Stimulated activated CD4-positive, alpha-beta T cell treated with anti-CD3 and anti-CD28 coated beads, TNF-alpha, amount 100 ng/mL, for 4 hours (primary cell): ENCODE measurements at regions not wholly inside any gene's neighbourhood (a gene's known extent, or its start where the extent isn't known, plus 50 kb on each side); places are given as distances from the start of the nearest gene placed in this dataset.
"Not testable (repeated sequence)": the region's sequence is repeated elsewhere in the genome, so short reads cannot be mapped to it uniquely, and the experiment has no call there.

Source experiments
- DNase-seq, 3 experiments: peaks; one replicate each; pipeline ENCODE4 v3.0.0-alpha.2; 2020; ENCODE audit warnings: low read depth in 3 of 3

- no peak for DNase-seq
Measured at GRCh38 chr6:120511712-120512111, 822.6 kb downstream of the TBC1D32 start.

DNA sequence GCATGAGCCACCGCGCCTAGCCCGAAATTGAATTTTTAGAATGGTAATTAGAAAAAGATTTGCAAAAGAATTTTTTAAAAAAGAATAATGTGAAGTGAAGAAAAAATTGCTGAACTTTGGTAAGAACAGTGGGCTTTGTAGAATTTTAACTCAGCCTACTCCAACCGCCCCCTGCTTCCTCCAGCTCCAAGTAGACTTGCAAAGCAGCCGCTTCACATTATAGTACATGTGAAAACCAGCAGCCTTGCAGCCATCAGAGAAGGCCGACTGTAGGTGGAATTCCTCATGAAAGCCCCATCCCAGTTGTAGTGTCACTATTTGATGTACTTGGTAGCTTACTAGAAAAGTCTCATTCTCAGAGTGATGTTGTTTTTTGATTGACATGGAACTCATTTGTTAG is 835.6 kb downstream of the TBC1D32 start:
- no peak for DNase-seq

- DNase-seq = no peak
Measured at GRCh38 chr6:120496661-120497060, 837.6 kb downstream of the TBC1D32 start.

GRCh38 chr6:120493505-120493904 is 840.8 kb downstream of the TBC1D32 start:
- no peak for DNase-seq

GRCh38 chr6:120489941-120490340 is 844.3 kb downstream of the TBC1D32 start:
- DNase-seq = no peak

GRCh38 chr6:120484146-120484545 is 850.1 kb downstream of the TBC1D32 start:
- DNase-seq = no peak

DNA sequence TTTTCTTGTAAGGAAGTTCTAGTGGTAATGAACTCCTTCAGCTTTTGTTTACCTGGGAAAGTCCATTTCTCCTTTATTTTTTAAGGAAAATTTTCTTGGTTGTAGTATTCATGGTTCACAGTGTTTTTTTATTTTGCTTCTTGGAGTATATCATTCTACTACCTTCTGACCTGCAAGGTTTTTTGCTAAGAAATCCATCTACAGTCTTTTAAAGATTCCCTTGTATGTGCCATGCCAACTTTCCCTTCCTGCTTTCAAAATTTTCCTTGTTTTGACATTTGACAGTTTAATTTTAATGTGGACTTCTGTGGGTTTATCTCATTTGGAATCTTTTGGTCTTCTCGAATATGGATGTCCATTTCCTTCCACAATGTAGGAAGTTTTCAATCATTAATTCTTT is 855.6 kb downstream of the TBC1D32 start:
- DNase-seq = no peak

DNA sequence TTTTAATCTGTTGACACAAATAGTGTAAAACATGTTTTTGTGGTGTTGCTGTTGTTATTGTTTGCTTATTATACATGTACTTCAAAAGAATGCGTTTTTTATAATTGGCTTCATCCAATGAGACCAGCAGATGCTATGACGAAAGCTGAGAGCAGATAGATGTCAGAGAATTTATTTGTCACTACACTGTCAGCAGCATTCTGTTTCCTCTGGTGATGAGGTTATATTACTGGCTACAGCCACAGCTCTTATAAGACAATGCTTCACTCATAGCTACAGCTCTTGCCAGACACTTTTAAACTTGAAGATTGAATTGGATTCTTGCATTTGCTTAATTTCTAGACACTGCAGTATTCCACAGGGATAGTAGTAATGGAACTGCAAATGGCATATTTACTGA is 860.5 kb downstream of the TBC1D32 start:
- no peak for DNase-seq

- DNase-seq = no peak
Measured at GRCh38 chr6:120468486-120468885, 865.8 kb downstream of the TBC1D32 start.

DNA sequence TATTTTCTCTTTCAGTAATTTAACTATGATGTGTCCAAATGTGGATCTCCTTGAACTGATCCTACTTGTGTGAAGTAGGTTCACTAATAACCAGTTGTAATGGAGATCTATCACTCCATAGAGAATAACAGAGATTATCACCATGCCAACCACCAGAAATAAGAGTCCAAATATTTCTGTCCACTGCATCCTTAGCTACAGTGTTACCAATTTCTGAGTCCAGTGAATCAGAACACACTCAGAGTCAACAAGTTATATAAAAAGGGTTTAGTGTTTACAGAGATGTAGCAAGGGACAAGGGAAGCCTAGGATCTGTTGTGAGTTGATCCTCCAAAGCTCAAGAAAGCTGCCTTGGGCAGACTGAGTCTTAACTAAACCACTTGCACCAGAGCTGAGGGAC is 882.8 kb downstream of the TBC1D32 start:
- no peak for DNase-seq

- no peak for DNase-seq
Measured at GRCh38 chr6:120447605-120448004, 886.7 kb downstream of the TBC1D32 start.

GRCh38 chr6:120432840-120433239 is 901.4 kb downstream of the TBC1D32 start:
- DNase-seq = not testable (repeated sequence)

GRCh38 chr6:120431841-120432240 is 902.4 kb downstream of the TBC1D32 start:
- no peak for DNase-seq

- DNase-seq = no peak
Measured at GRCh38 chr6:120411394-120411793, 922.9 kb downstream of the TBC1D32 start.

DNA sequence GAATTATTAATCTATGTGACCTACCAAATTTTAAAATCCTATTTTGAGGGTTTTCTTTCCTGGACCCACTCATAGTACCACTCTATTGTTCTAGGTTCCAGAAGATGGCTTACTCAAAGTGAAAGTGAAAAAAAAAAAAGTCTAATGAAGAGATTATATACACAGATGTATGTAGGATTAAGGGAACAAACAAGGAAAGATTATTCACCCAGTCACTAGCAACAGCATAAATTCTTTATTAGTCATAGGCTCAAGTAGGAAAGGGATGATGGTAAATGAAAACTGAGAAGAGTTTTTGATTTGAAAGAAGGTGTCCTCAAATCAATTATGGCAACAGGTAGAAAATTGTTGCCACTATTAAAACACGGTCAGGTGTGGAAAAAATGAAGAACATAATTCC is 923.7 kb downstream of the TBC1D32 start:
- no peak for DNase-seq

DNA sequence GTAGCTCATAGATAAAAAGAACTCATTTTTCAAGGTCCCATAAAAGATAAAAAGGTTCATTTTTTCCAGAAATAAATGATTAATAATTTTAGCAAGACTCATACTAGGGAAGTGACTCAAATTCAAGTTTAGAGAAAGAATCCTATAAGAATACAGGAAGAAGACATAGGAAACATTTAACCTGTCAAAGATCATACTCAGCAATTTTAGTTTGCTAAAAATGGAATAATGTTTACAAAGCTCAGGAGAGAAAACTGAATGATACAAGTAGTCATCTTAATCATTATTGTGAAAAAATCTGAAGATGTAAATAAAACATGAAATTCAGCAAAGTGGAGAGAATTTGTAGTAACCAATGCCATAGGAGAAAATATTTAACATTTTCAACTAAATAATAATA is 926.6 kb downstream of the TBC1D32 start:
- DNase-seq = no peak

GRCh38 chr6:120405947-120406346 is 928.3 kb downstream of the TBC1D32 start:
- no peak for DNase-seq

GRCh38 chr6:120395784-120396183 is 938.5 kb downstream of the TBC1D32 start:
- no peak for DNase-seq

DNA sequence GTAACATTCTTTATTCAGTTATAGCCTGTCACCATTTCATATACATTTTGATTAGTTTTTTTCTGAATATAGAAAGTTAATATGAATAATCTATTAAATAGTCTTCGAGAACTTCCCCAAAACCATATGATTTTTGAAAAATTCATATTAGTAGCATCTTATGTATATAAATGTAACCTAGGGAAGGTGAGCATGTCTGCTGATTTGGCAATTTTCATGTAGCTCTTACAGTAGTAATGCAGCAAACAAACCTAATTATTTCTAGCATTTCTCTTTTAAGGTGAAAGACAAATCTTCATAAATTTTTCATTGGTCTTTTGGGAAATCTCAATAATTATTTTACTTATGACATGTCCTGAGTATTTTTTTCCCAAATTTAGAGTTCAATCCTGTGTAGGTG is 939.0 kb downstream of the TBC1D32 start:
- no peak for DNase-seq

- DNase-seq = no peak
Measured at GRCh38 chr6:120392941-120393340, 941.3 kb downstream of the TBC1D32 start.

GRCh38 chr6:120384671-120385070 is 949.6 kb downstream of the TBC1D32 start:
- no peak for DNase-seq

DNA sequence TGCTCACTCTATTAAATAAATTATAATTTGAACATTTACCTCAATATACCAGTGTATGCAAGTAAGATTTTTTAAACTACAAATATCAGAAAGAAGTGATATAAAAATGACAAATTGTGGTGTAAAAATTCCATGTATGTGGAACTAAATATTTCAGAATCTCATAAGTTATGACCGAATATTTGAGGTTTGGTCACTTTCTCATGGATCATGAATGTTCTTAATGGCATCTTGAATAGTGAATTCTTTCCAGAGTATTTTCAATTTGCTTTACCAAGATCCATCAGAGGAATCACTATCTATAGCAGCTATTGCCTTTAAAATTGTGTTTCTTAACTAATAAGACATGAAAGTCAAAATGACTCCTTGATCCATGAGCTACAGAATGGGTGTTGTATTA is 950.6 kb downstream of the TBC1D32 start:
- DNase-seq = no peak

GRCh38 chr6:120378582-120379220 is 955.6 kb downstream of the TBC1D32 start:
- no peak for DNase-seq

GRCh38 chr6:120373185-120373584 is 961.1 kb downstream of the TBC1D32 start:
- no peak for DNase-seq
